Fibroblast of mammary gland (primary cell): ENCODE measurements at regions not wholly inside any gene's neighbourhood (a gene's known extent, or its start where the extent isn't known, plus 50 kb on each side); places are given as distances from the start of the nearest gene placed in this dataset.

Experiments used
- DNase-seq: peaks from one replicate; pipeline ENCODE4 v3.0.0-alpha.2; 2010; ENCODE audit warnings: low read depth
- H3K4me3 ChIP-seq: 2 replicates; pipeline ENCODE4 v1.5.1; 2011; ENCODE audit warnings: low read depth, mild to moderate bottlenecking, low read length, moderate library complexity; ENCODE audit not compliant: control insufficient read depth
- CTCF ChIP-seq: conservative IDR thresholded peaks from 2 replicates; pipeline ENCODE4 v1.5.1; 2011; ENCODE audit warnings: low read depth, low read length, inconsistent platforms; ENCODE audit not compliant: control insufficient read depth, insufficient read depth

GRCh38 chr6:12364621-12365020 is 74.5 kb downstream of the EDN1 start:
- H3K4me3 ChIP-seq: no peak overlapping the region

GRCh38 chr6:12366731-12367130 is 76.6 kb downstream of the EDN1 start:
- no peak for DNase-seq

More at GRCh38 chr6:12364621-12365020, 74.5 kb downstream of the EDN1 start:
- no peak for TF ChIP-seq CTCF
- no peak for DNase-seq

GRCh38 chr6:12367412-12367811 is 77.3 kb downstream of the EDN1 start:
- TF ChIP-seq CTCF: no peak
- DNase-seq: no peak
- H3K4me3 ChIP-seq: no peak overlapping the region

More at GRCh38 chr6:12366731-12367130, 76.6 kb downstream of the EDN1 start:
- no peak overlapping the region for H3K4me3 ChIP-seq
- no peak for TF ChIP-seq CTCF

GRCh38 chr6:12369355-12369754 is 79.2 kb downstream of the EDN1 start:
- TF ChIP-seq CTCF: no peak
- H3K4me3 ChIP-seq: no peak overlapping the region
- no peak for DNase-seq

GRCh38 chr6:12369781-12370262 is 79.7 kb downstream of the EDN1 start:
- no peak for DNase-seq
- no peak overlapping the region for H3K4me3 ChIP-seq
- no peak for TF ChIP-seq CTCF

- no peak overlapping the region for H3K4me3 ChIP-seq
- no peak for DNase-seq
- TF ChIP-seq CTCF: no peak
These were observed 81.0 kb downstream of the EDN1 start for GRCh38 chr6:12371151-12371550.

GRCh38 chr6:12371641-12372146 is 81.5 kb downstream of the EDN1 start:
- no peak overlapping the region for H3K4me3 ChIP-seq
- no peak for TF ChIP-seq CTCF
- no peak for DNase-seq
